NCI-H82 treated with DMSO at 0.1 percent for 48 hours (cell line): ENCODE measurements at regions not wholly inside any gene's neighbourhood (a gene's known extent, or its start where the extent isn't known, plus 50 kb on each side); places are given as distances from the start of the nearest gene placed in this dataset.
"Not testable (repeated sequence)": the region's sequence is repeated elsewhere in the genome, so short reads cannot be mapped to it uniquely, and the experiment has no call there.

Source experiments
- DNase-seq: peaks from one replicate; lab custom pipeline; 2025; ENCODE audit not compliant: unreplicated experiment; lab: John Stamatoyannopoulos, UW

DNA sequence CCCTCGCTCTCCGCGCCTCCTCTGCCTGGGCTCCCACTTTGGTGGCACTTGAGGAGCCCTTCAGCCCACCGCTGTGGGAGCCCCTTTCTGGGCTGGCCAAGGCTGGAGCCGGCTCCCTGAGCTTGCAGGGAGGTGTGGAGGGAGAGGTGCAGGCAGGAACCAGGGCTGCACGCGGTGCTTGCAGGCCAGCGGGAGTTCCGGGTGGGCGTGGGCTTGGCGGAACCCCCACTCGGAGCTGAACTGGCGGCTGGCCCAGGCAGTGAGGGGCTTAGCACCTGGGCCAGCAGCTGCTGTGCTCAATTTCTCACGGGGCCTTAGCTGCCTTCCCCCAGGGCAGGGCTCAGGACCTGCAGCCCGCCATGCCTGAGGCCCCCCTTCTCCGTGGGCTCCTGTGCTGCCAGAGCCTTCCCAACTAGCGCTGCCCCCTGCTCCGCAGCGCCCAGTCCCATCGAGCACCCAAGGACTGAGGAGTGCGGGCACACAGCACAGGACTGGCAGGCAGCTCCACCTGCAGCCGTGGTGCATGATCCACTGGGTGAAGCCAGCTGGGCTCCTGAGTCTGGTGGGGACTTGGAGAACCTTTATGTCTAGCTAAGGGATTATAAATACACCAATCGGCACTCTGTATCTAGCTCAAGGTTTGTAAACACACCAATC is 200.2 kb upstream of the RIMS1 start:
- not testable (repeated sequence) for DNase-seq

DNA sequence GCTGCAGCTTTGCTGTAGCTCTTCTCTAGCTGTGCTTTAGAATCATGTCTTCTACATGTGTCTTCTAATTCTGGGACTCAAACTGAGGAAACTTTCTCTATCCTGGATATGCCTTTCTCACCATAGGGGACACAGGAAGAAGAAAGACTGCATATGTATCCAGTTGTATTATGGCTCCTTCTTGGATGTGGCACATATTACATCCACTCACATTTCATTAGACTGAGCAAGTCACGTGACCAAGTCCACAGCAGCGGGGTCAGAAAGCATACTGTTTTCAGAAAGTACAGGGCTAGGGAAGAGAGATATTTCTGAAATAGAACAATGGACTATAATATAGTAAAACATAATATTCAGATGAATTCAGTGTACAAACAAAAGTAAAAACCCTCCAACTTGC is 187.6 kb upstream of the RIMS1 start:
- DNase-seq = no peak

DNA sequence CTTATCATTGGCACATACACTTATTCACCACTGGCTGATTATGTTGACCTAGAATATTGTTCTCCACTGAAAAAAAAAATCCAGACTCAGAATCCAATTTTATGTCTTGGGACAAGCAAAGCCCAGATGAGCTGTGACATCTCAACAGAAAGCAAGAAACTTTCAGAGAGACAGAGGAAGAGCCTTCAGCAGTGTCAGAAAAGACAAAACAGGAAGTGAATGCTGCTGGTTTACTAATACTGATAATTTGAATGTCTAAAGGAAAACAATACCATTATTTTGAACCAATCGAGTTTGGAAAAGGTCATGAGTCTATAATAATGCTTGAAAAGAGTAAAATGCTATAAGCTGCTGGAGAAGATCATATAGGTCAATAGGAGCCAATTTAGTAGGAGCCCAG is 179.8 kb upstream of the RIMS1 start:
- DNase-seq = no peak

DNA sequence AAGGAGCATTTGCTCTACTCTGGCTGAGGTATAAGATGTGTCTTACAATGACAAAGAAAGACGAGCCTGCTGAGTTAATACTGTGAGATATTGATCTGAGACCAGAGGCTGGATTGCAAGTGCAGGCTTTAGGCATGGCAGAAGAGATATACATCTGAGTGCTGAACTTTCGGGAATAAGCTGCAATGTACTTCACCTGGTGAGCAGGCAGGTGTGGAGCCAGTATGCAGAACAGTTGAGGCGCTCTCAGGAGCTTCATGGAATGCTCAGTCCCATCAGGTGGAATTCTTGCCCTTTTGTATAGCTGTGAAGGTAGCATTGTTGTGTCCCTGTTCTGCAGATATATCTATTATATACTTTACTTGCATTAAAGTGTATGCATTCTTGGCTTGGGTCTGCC is 179.3 kb upstream of the RIMS1 start:
- DNase-seq = no peak

DNA sequence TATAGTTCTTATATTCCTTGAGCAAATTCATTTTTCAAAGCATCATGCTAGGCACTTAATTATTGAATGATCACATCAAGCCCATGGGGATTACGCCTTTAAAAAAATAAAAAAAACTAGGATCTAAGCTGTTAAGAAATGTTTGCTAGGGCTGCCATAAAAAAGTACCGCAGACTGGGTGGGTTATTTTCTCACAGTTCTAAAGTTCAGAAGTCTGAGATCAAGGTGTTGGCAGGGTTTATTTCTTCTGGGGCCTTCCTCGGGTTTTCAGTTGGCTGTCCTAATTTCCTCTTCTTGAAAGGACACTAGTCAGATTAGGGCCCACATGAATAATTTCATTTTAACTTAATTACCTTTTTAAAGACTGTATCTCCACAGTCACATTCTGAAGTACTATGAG is 165.6 kb upstream of the RIMS1 start:
- no peak for DNase-seq

DNA sequence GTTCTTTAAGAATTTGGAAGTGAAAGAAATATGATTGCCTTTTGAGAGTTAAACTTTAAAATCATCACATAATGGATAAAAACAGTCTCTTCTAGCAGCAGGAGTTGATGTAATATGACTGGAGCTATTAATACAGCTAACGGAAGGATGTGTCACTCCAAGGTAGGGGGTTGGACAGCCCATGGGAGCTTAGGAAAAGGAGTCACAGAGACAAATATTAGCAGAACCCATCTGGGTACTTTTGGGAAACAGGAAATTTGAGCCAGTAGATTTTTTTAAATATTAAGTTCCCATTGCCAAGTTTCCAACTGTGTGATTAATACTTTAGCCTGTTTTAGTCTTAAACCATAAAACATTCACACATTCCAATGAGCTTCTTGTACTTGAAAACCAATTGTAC is 164.7 kb upstream of the RIMS1 start:
- no peak for DNase-seq

DNA sequence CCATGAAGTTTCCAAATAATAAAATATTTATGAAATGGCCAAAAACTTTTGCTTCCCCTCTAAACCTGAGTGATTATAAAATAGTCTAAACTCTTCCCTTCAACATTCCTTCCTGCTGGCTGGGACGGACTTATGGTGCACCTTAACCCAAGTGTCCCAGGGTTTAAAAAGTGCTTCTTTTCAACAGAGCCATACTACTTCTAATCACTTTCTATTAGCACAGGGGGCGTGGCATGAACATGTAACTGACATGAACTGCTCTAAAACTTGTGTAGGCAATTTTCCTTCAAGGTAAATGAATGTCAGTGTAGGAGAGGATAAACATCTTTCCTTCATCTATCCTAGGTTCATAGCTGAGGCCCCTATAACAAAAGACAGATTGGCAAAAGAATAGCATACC is 163.6 kb upstream of the RIMS1 start:
- no peak for DNase-seq

DNA sequence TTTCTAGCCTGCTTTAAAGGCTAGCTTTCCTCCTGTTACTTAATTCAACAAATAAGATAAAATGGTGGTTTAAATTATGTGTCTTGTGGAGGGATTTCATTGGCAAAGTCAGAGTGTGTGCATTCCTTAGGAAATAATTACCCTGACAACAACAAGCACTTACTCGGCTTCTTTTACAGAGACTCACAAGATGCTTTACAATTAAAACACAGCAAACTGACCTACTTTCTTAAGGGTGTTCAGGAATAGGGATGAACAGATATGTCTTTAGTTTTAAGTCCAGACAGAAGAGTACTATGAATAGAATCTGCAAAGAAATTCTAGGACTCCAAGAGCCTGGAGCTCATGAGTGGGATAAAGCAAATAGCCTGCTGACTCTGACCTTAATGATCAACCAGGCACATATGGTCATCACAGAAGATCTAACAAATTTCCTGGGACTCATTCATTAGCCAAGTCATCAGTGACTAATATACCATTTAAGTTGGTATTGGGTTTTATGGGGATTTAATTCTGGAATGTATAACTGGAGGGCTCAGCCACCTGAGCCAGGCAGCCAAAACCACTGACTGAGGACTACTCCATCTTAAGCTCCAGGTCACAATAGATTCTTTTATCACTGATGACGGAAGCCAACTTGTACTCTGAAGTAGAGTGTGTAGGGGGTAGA is 161.8 kb upstream of the RIMS1 start:
- DNase-seq = no peak

DNA sequence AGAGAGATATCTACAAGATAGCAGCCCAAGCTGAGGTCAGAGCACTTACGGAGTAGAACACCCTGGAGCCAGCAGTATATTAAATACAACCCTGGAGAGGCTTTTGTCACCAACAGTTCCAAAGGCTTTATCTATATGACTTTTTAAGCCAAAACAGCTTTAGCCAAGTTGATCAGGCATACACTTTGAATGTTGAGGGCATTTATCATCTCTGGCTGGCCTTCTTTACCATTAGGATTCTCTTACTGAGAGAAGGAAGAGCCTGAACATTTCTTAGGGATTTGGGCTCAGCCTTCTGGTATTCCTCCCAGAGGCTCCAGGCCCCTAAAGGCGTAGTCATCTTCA is 161.3 kb upstream of the RIMS1 start:
- no peak for DNase-seq

DNA sequence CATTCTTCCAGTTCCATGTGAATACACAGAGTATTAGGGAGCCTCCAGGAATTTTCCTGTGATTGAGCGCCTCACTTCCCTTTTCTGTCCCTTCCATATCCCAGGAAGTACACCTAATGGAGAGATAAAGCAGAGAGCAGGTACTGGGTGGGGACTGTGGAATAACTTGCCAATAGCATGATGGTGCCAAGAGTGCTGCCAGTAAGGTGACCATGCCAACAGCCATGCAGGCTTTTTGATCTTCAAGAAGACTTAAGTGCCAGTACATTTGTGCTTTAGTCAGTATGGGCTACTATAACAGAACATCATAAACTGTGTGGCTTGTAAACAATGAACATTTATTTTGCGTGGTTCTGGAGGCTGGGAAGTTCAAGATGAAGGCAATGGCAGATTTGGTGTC is 160.2 kb upstream of the RIMS1 start:
- DNase-seq = no peak

DNA sequence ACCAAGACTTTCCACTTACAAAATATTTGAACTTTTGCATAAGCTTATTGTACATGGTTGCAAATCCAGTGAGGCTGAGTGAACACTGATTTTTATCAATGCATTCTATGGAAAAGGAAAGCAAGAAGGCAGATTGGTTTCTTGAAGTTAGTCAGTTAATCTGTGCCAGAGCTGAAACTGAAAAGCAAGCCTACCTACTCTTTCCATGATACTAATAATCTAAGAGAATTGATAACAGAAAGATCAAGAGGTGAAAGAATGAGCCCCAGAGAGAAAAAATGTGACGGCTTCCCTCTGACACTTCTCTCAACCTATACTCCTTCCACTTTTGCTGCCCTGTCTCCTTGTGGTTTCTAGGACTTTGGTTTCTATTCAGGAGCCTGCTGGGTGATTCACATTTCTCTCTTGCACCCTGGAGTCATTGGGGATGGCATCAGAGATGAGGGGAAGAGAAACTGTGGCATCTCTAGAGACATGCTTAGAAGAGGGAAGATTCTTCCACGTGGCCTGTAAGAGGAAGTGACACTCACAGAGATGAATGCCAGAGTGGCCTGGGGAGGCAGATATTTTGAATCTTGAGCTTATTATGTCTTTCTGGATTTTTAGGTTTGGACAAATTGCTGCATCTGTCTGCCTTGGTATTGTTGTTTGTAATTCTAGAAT is 158.6 kb upstream of the RIMS1 start:
- no peak for DNase-seq

DNA sequence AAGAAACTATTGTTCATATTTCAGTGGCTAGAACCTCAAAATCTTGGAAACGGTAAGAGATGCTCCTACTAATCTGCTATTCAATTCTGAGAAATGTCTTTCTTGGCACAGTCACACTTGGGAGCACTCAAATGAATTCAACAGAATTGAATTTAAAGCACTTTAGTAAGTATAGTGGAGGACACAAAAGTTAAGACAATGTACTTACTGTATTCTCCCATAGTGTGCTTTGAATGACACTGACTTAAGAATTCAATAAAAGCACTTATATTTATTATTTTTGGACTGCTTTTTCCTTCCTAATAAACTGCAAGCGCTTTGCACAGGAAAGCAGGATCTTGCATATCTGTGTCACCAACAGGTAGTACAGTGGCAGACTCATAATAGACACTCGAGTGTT is 156.1 kb upstream of the RIMS1 start:
- no peak for DNase-seq

DNA sequence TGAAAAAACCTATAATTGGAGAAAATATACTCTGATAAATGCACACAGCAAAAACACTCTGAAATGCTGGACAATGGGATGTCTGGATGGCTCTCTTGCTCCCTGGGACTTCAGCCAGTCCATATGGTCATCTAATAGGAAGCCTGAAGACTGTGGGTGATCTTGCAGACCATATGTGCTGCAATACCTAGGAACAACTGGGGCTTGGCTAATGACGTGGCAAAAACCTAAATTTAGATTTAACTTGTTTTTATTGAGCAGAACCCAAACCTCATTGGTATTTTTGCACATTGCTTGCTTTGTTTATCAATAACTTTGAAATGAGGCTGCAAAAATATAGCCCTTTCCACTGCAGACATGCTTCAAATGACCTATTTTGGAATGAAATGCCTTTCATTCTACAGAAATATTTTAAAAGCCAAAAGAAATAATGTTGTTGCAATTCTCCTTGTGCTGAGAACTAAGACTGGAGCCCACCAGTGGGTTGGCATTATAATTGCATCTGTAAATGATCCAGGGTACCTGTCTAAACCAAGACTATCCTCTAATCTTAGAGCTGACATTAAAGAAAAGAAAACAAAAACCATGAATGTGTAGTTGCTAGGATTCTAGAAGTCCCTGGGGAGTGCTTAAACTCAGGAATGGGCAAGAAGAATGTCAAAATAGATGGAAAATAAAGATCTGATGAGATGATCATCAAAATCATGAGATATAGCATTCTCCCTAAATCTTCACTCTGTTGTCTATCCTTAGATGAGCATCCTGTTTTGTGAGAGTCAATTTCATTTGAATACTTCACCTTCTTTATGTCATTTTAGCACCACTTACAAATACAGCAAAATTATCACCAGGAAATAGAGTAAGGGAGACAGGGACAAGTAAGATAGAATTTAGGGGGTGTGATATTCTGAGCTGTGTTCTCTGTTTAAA is 152.1 kb upstream of the RIMS1 start:
- no peak for DNase-seq

DNA sequence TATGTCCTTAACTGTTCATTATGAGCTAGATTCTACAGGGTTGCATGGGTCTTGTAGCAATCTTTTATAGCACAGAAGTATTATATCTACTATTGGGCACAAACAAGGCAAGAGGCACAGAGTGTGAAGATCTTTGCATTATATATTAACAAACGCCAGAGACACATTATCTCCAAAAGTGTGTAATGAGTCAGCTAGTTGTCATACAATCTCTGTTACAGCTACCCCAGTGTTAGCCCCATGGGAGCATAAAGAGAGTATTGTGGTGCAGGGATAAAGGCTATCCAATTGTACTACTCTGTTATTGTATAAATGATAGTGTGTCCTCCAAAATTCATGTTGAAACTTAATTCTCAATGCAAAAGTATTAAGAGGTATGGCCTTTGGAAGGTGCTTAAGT is 148.4 kb upstream of the RIMS1 start:
- DNase-seq = no peak

DNA sequence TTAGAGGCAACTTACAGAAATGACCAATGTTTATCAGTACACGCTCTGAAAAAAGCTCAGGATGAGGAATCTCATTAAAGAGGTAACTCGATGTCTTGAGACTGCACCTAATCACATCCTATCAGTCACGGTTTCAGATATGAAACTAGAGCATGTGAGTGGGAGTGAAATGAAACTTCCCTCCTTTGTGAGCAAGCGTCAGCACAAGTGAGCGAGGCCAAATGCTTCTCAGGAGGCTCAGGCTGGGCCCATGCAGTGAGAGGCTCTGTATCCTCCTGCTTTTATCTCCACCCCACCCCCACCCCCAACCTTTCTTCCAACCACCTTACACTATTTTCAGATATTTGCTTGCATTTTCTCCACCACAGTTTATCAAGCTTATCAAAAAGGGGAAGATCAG is 140.8 kb upstream of the RIMS1 start:
- no peak for DNase-seq

DNA sequence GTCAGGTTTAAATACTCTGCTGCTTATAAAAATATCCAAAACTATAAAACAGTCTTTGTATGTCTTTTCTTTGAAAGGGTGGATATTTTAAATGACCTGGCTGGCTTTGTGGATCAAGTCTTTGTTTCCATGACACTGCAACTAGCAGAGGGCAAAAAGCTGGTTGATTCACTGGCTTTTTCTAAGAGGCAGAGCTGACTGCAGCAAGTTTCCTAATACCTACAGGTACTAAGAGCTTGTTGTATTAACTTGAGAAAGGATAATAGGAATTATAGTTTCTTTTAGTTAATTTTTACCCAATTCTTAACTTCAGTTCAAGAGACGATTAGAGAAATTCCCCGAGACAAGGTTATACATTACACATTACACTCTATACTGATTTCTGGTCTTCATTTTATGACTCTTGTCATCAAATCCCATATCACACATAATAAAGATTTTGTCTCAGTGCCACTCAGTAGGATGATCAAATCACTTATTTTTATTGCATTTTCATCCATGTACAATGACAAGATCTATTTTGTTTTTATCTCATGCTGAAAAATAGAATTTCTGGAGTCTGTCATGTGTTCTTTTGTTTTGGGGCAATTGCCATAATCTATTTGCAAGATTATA is 120.1 kb upstream of the RIMS1 start:
- no peak for DNase-seq

DNA sequence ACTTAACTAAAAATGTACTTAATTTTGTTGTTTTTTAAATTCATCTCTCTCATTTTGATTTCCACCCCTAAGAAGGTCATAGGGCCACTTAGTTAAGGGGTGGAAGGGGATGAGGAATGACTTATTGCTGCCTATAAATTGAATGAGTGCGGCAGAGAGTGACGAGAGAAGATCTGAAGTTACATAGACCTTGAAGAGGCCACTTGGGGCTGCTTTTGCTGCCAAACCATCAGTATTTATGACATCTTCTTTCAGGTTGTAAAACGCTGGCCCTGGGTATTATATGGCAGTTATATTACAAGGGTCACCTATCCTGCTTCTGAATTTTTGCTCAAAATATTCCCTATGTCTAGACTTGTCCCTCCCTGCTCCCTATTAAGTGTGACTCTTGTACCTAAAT is 119.6 kb upstream of the RIMS1 start:
- DNase-seq = no peak

DNA sequence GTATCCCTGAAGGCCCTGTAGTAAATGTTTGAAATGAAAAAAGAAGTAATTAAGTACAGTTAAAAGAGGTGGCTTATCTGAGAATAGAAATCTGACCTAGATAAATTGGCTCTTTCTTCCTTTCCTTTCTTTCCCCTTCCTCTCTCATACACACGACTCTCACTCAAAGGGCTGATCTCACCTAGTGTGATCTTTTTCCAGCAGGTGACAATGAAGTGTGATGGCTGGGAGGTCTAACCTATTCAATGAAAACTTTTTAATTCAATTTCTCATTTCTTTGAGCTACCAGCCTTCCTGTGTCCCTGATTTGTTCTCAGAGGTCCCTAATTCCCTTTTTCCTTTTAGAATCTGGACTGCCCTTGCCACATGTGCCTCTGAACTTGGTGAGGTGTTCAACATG is 118.0 kb upstream of the RIMS1 start:
- no peak for DNase-seq

DNA sequence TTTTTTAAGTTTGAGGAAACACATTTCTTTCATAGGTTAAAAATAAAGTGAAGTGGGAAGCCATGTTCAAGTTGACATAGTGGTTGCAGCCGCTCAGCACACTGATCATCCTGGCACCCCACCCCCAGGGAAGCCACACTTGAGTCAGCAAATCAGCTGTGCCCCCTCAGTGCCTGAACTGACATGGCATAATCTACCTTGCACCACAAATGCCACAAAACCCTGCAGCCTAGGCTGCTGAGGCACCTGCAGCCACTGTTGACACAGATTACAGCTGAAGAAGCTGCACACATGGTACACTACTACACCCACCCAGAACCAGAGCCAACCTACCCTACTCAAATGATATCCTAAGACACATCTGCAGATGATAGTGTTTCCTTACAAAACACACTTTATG is 77.5 kb upstream of the RIMS1 start:
- no peak for DNase-seq

DNA sequence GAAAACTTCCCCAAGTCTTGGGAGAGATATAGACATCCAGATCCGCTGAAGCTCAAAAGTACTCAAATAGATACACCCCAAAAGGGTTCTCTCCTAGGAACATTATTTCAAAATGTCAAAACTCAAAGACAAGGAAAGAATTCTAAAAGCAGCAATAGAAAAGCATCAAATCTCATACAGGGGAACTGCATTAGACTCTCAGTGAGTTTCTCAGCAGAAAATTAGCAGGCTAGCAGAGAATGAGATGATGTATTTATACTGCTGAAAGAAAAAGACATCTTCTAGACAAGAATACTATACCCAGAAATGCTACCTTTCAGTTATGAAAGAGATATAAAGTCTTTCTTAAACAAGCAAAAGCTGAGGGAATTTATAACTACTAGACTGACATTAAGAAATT is 75.5 kb upstream of the RIMS1 start:
- DNase-seq = no peak

DNA sequence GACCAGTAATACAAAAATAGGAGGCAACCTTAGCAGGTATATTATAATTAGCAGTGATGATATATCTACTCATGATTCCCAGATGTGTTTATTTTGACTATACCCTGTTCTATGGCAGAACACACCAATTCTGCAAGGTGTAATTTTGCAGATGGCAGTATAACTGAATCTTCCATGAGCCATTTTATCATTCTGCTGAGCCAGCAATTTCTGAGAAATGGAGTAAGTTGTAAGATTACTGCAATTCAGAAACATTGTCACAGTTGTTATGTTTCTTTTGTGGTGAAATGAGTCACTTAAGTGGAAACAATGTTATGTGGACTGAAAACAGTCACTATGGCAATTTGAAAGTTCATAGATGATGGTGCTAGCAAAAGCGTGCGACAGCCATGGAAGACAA is 63.7 kb upstream of the RIMS1 start:
- no peak for DNase-seq
